ENCODE measurements at regions not wholly inside any gene's neighbourhood (a gene's known extent, or its start where the extent isn't known, plus 50 kb on each side); places are given as distances from the start of the nearest gene placed in this dataset.
"Not testable (repeated sequence)": the region's sequence is repeated elsewhere in the genome, so short reads cannot be mapped to it uniquely, and the experiment has no call there.

GRCh38 chrX:141520750-141521149, 63.8 kb downstream of the SPANXA1 start:
- H3K4me3 Mint-ChIP-seq, H3K27ac Mint-ChIP-seq: not testable (repeated sequence)

GRCh38 chrX:141475788-141476187, 108.8 kb downstream of the SPANXA1 start:
- H3K27ac ChIP-seq (ENCODE audit: insufficient read depth, low read length, poor library complexity, severe bottlenecking); H3K4me1 Mint-ChIP-seq; H3K27me3 ChIP-seq (ENCODE audit: control insufficient read depth, insufficient read depth, low read length); H3K4me1 ChIP-seq (ENCODE audit: control insufficient read depth, insufficient read depth, low read length, poor library complexity, severe bottlenecking); H3K27ac Mint-ChIP-seq; ATAC-seq (ENCODE audit: low read depth in 2 of 2); H3K9me3 Mint-ChIP-seq; DNase-seq; H3K27me3 Mint-ChIP-seq; H3K9me3 ChIP-seq (ENCODE audit: control insufficient read depth in 2 of 2, low read length in 2 of 2); H3K4me3 ChIP-seq (ENCODE audit: low read depth, low read length); H3K36me3 Mint-ChIP-seq; H3K4me3 Mint-ChIP-seq; H3K36me3 ChIP-seq (ENCODE audit: control insufficient read depth, insufficient read depth, low read length): not testable (repeated sequence)

More at GRCh38 chrX:141520750-141521149, 63.8 kb downstream of the SPANXA1 start:
- H3K27ac ChIP-seq (ENCODE audit: insufficient read depth, low read length, poor library complexity, severe bottlenecking); H3K36me3 Mint-ChIP-seq; H3K27me3 ChIP-seq (ENCODE audit: control insufficient read depth, insufficient read depth, low read length); DNase-seq; H3K4me1 ChIP-seq (ENCODE audit: control insufficient read depth, insufficient read depth, low read length, poor library complexity, severe bottlenecking); H3K36me3 ChIP-seq (ENCODE audit: control insufficient read depth, insufficient read depth, low read length); H3K4me1 Mint-ChIP-seq; H3K4me3 ChIP-seq (ENCODE audit: low read depth, low read length); H3K9me3 ChIP-seq (ENCODE audit: control insufficient read depth in 2 of 2, low read length in 2 of 2); H3K27me3 Mint-ChIP-seq; H3K9me3 Mint-ChIP-seq; ATAC-seq (ENCODE audit: low read depth in 2 of 2): not testable (repeated sequence)

- Mint-ChIP-seq H3K36me3 (no peaks in the 10 kb centered on the region), H3K27me3 (no peaks in the 10 kb centered on the region), H3K4me3 (no peak overlapping the region), H3K27ac (no peak overlapping the region), H3K4me1 (no peaks in the 10 kb centered on the region), H3K9me3 (peaks cover 0 to 5% (median 1%) of the 10 kb centered on the region in 7 donors)
- Histone ChIP-seq H3K27me3 (ENCODE audit: control insufficient read depth, insufficient read depth, low read length) (no peaks in the 10 kb centered on the region), H3K4me1 (ENCODE audit: control insufficient read depth, insufficient read depth, low read length, poor library complexity, severe bottlenecking) (no peaks in the 10 kb centered on the region), H3K4me3 (ENCODE audit: low read depth, low read length) (no peak overlapping the region), H3K9me3 (ENCODE audit: control insufficient read depth in 2 of 2, low read length in 2 of 2) (no peaks in the 10 kb centered on the region), H3K36me3 (ENCODE audit: control insufficient read depth, insufficient read depth, low read length) (no peaks in the 10 kb centered on the region), H3K27ac (ENCODE audit: insufficient read depth, low read length, poor library complexity, severe bottlenecking) (no peak overlapping the region)
- ATAC-seq (ENCODE audit: low read depth in 2 of 2) = no peak
- DNase-seq = no peak
These were observed 115.1 kb downstream of the SPANXA1 start for GRCh38 chrX:141469469-141469868.

- Mint-ChIP-seq H3K9me3 (peaks cover 0 to 5% (median 1%) of the 10 kb centered on the region in 7 donors), H3K27ac (no peak overlapping the region), H3K27me3 (no peaks in the 10 kb centered on the region), H3K36me3 (no peaks in the 10 kb centered on the region), H3K4me3 (no peak overlapping the region), H3K4me1 (no peaks in the 10 kb centered on the region)
- Histone ChIP-seq H3K9me3 (ENCODE audit: control insufficient read depth in 2 of 2, low read length in 2 of 2) (no peaks in the 10 kb centered on the region), H3K36me3 (ENCODE audit: control insufficient read depth, insufficient read depth, low read length) (no peaks in the 10 kb centered on the region), H3K4me3 (ENCODE audit: low read depth, low read length) (no peak overlapping the region), H3K27ac (ENCODE audit: insufficient read depth, low read length, poor library complexity, severe bottlenecking) (no peak overlapping the region), H3K4me1 (ENCODE audit: control insufficient read depth, insufficient read depth, low read length, poor library complexity, severe bottlenecking) (no peaks in the 10 kb centered on the region), H3K27me3 (ENCODE audit: control insufficient read depth, insufficient read depth, low read length) (no peaks in the 10 kb centered on the region)
- ATAC-seq (ENCODE audit: low read depth in 2 of 2) = no peak
- DNase-seq = no peak
These were observed 115.6 kb downstream of the SPANXA1 start for GRCh38 chrX:141468940-141469339.

- H3K9me3 ChIP-seq (ENCODE audit: control insufficient read depth in 2 of 2, low read length in 2 of 2) = no peaks in the 10 kb centered on the region
- no peak overlapping the region for H3K27ac ChIP-seq (ENCODE audit: insufficient read depth, low read length, poor library complexity, severe bottlenecking)
- H3K9me3 Mint-ChIP-seq = peaks cover 0 to 5% (median 1%) of the 10 kb centered on the region in 7 donors
- no peak overlapping the region for H3K27ac Mint-ChIP-seq
- no peak overlapping the region for H3K4me3 ChIP-seq (ENCODE audit: low read depth, low read length)
- H3K36me3 ChIP-seq (ENCODE audit: control insufficient read depth, insufficient read depth, low read length) = no peaks in the 10 kb centered on the region
- H3K36me3 Mint-ChIP-seq = no peaks in the 10 kb centered on the region
- DNase-seq (no peak), ATAC-seq (ENCODE audit: low read depth in 2 of 2) (no peak)
- no peak overlapping the region for H3K4me3 Mint-ChIP-seq
- no peaks in the 10 kb centered on the region for H3K4me1 ChIP-seq (ENCODE audit: control insufficient read depth, insufficient read depth, low read length, poor library complexity, severe bottlenecking)
- H3K4me1 Mint-ChIP-seq = no peaks in the 10 kb centered on the region
- H3K27me3 Mint-ChIP-seq = no peaks in the 10 kb centered on the region
- H3K27me3 ChIP-seq (ENCODE audit: control insufficient read depth, insufficient read depth, low read length) = no peaks in the 10 kb centered on the region
These were observed 117.1 kb downstream of the SPANXA1 start for GRCh38 chrX:141467442-141467841.

GRCh38 chrX:141455103-141455502, 129.4 kb downstream of the SPANXA1 start:
- Mint-ChIP-seq H3K4me1 (peaks cover 0 to 4% (median 0%) of the 10 kb centered on the region in 4 donors), H3K27me3 (no peaks in the 10 kb centered on the region), H3K36me3 (no peaks in the 10 kb centered on the region), H3K9me3 (peaks cover 0 to 8% (median 2%) of the 10 kb centered on the region in 7 donors), H3K27ac (no peak overlapping the region), H3K4me3 (peak overlapping the region in 1 of 4 donors; percentile 71)
- DNase-seq (no peak), ATAC-seq (ENCODE audit: low read depth in 2 of 2) (no peak)
- no peaks in the 10 kb centered on the region for H3K9me3 ChIP-seq (ENCODE audit: control insufficient read depth in 2 of 2, low read length in 2 of 2)
- no peaks in the 10 kb centered on the region for H3K36me3 ChIP-seq (ENCODE audit: control insufficient read depth, insufficient read depth, low read length)
- H3K4me3 ChIP-seq (ENCODE audit: low read depth, low read length) = no peak overlapping the region
- H3K4me1 ChIP-seq (ENCODE audit: control insufficient read depth, insufficient read depth, low read length, poor library complexity, severe bottlenecking) = no peaks in the 10 kb centered on the region
- no peak overlapping the region for H3K27ac ChIP-seq (ENCODE audit: insufficient read depth, low read length, poor library complexity, severe bottlenecking)
- H3K27me3 ChIP-seq (ENCODE audit: control insufficient read depth, insufficient read depth, low read length) = no peaks in the 10 kb centered on the region

GRCh38 chrX:141443922-141444321, 140.6 kb downstream of the SPANXA1 start:
- no peak overlapping the region for H3K27ac ChIP-seq (ENCODE audit: insufficient read depth, low read length, poor library complexity, severe bottlenecking)
- Mint-ChIP-seq H3K36me3 (no peaks in the 10 kb centered on the region), H3K27ac (no peak overlapping the region), H3K4me1 (no peaks in the 10 kb centered on the region), H3K27me3 (no peaks in the 10 kb centered on the region), H3K4me3 (no peak overlapping the region), H3K9me3 (peaks cover 0 to 5% (median 0%) of the 10 kb centered on the region in 7 donors)
- H3K36me3 ChIP-seq (ENCODE audit: control insufficient read depth, insufficient read depth, low read length) = no peaks in the 10 kb centered on the region
- ATAC-seq (ENCODE audit: low read depth in 2 of 2) (no peak), DNase-seq (no peak)
- H3K27me3 ChIP-seq (ENCODE audit: control insufficient read depth, insufficient read depth, low read length) = no peaks in the 10 kb centered on the region
- no peaks in the 10 kb centered on the region for H3K4me1 ChIP-seq (ENCODE audit: control insufficient read depth, insufficient read depth, low read length, poor library complexity, severe bottlenecking)
- H3K4me3 ChIP-seq (ENCODE audit: low read depth, low read length) = no peak overlapping the region
- H3K9me3 ChIP-seq (ENCODE audit: control insufficient read depth in 2 of 2, low read length in 2 of 2) = no peaks in the 10 kb centered on the region

- DNase-seq = no peak
- Histone ChIP-seq H3K9me3 (ENCODE audit: control insufficient read depth in 2 of 2, low read length in 2 of 2) (no peaks in the 10 kb centered on the region), H3K27ac (ENCODE audit: insufficient read depth, low read length, poor library complexity, severe bottlenecking) (no peak overlapping the region), H3K4me3 (ENCODE audit: low read depth, low read length) (no peak overlapping the region), H3K4me1 (ENCODE audit: control insufficient read depth, insufficient read depth, low read length, poor library complexity, severe bottlenecking) (no peaks in the 10 kb centered on the region), H3K27me3 (ENCODE audit: control insufficient read depth, insufficient read depth, low read length) (no peaks in the 10 kb centered on the region), H3K36me3 (ENCODE audit: control insufficient read depth, insufficient read depth, low read length) (no peaks in the 10 kb centered on the region)
- Mint-ChIP-seq H3K36me3 (no peaks in the 10 kb centered on the region), H3K27me3 (no peaks in the 10 kb centered on the region), H3K4me3 (no peak overlapping the region), H3K27ac (no peak overlapping the region), H3K9me3 (peaks cover 0 to 5% (median 0%) of the 10 kb centered on the region in 7 donors), H3K4me1 (no peaks in the 10 kb centered on the region)
- no peak for ATAC-seq (ENCODE audit: low read depth in 2 of 2)
These were observed 144.9 kb downstream of the SPANXA1 start for GRCh38 chrX:141439651-141440050.
